Endothelial cell of umbilical vein (primary cell): ENCODE measurements at regions not wholly inside any gene's neighbourhood (a gene's known extent, or its start where the extent isn't known, plus 50 kb on each side); places are given as distances from the start of the nearest gene placed in this dataset.

ENCODE experiments used
- BruUV-seq: library from RNA; stranded (reverse); fragments of 400-500 nt; replicated peaks from 2 replicates; lab custom pipeline; 2021; lab: Mats Ljungman, UMichigan
- CTCF ChIA-PET: fragments of 300-600, 350-600 bp; sonication (Branson Sonifier 250); formaldehyde crosslinking; loops from one replicate; lab custom pipeline; 2021; ENCODE audit warnings: antibody characterized with exemption, inconsistent platforms; lab: Charles Lee
- POLR2A ChIA-PET: fragments of 300-600, 350-600 bp; sonication (Branson Sonifier 250); formaldehyde crosslinking; loops from one replicate; lab custom pipeline; 2021; ENCODE audit warnings: antibody characterized with exemption, inconsistent platforms; lab: Charles Lee
- DNase-seq: peaks from one replicate; pipeline ENCODE4 v3.0.0-alpha.2; 2011; ENCODE audit warnings: low read depth, low spot score
- FAIRE-seq: peaks from 2 replicates; lab custom pipeline; 2011; peaks lifted over from hg19 to GRCh38; lab: Jason Lieb, UNC
- H2AFZ ChIP-seq: 2 replicates; pipeline ENCODE4 v1.6.0; 2012; ENCODE audit warnings: low read depth, low read length, control low read depth, inconsistent platforms
- H3K27ac ChIP-seq: 2 replicates; pipeline ENCODE4 v1.5.1; 2011; ENCODE audit warnings: low read depth, mild to moderate bottlenecking, control low read depth, low read length, moderate library complexity; ENCODE audit not compliant: insufficient read depth
- H3K27me3 ChIP-seq, 2 experiments: 2 replicates each; pipeline versions ENCODE4 v1.6.0 to v1.6.1; 2011; ENCODE audit warnings: low read length in 2 of 2, mixed read lengths in 1 of 2; ENCODE audit not compliant: control insufficient read depth in 2 of 2, insufficient read depth in 2 of 2
- H3K36me3 ChIP-seq, 2 experiments: 2 replicates in 1 of 2; 3 replicates in 1 of 2; pipeline ENCODE4 v1.5.1; 2011; ENCODE audit warnings: low read length in 2 of 2, mild to moderate bottlenecking in 1 of 2, moderate library complexity in 1 of 2; ENCODE audit not compliant: control insufficient read depth in 2 of 2, insufficient read depth in 2 of 2; ENCODE audit errors: extremely low read depth in 1 of 2
- H3K4me1 ChIP-seq: 3 replicates; pipeline ENCODE4 v1.5.1; 2011; ENCODE audit warnings: mild to moderate bottlenecking, low read length; ENCODE audit not compliant: control insufficient read depth, insufficient read depth; ENCODE audit errors: extremely low read depth
- H3K4me2 ChIP-seq: 2 replicates; pipeline ENCODE4 v1.6.1; 2011; ENCODE audit warnings: low read length, control low read depth, mixed read lengths; ENCODE audit not compliant: insufficient read depth
- H3K4me3 ChIP-seq, 3 experiments: fragments of 200-600 bp in 1 of 3; sonication (generic), shearing (Covaris generic) in 1 of 3; replicated peaks in 1 of 3; 2 replicates each; pipeline ENCODE4 v1.5.1; 2011 to 2016; ENCODE audit warnings: control low read depth in 3 of 3, low read length in 3 of 3, mild to moderate bottlenecking in 2 of 3, inconsistent platforms in 1 of 3, low read depth in 1 of 3, moderate library complexity in 1 of 3; ENCODE audit not compliant: insufficient read depth in 1 of 3
- H3K79me2 ChIP-seq: 2 replicates; pipeline ENCODE4 v1.6.0; 2012; ENCODE audit warnings: low read length, inconsistent platforms; ENCODE audit not compliant: control insufficient read depth, insufficient read depth
- H3K9ac ChIP-seq: replicated peaks from 2 replicates; pipeline ENCODE3; 2011; ENCODE audit warnings: low read length, control low read depth; ENCODE audit not compliant: insufficient read depth; ENCODE audit errors: extremely low read depth
- H3K9me1 ChIP-seq: replicated peaks from 3 replicates; pipeline ENCODE4 v1.6.0; 2011; ENCODE audit warnings: mild to moderate bottlenecking, low read length; ENCODE audit not compliant: control insufficient read depth, insufficient read depth; ENCODE audit errors: extremely low read depth
- H3K9me3 ChIP-seq: replicated peaks from 2 replicates; pipeline ENCODE4 v1.5.1; 2012; ENCODE audit warnings: low read length, inconsistent platforms; ENCODE audit not compliant: control insufficient read depth, insufficient read depth
- H4K20me1 ChIP-seq: replicated peaks from 2 replicates; pipeline ENCODE3; 2011; ENCODE audit warnings: mild to moderate bottlenecking, low read length; ENCODE audit not compliant: control insufficient read depth, insufficient read depth; ENCODE audit errors: extremely low read depth
- EZH2 ChIP-seq: IDR thresholded peaks from 2 replicates; pipeline ENCODE4 v1.6.1; 2012; ENCODE audit warnings: borderline replicate concordance, low read depth, mild to moderate bottlenecking, moderate library complexity, low read length, inconsistent platforms; ENCODE audit not compliant: severe bottlenecking
- FOS ChIP-seq: IDR thresholded peaks from 2 replicates; pipeline ENCODE4 v1.6.1; 2011; ENCODE audit warnings: mild to moderate bottlenecking, low read length, moderate library complexity, borderline replicate concordance; ENCODE audit not compliant: insufficient read depth
- GATA2 ChIP-seq: IDR thresholded peaks from 2 replicates; pipeline ENCODE4 v1.7.0; 2011; ENCODE audit warnings: low read depth, mild to moderate bottlenecking, moderate library complexity, mixed read lengths, low read length; ENCODE audit not compliant: insufficient read length, insufficient read depth
- JUN ChIP-seq: IDR thresholded peaks from 2 replicates; pipeline ENCODE4 v1.6.1; 2011; ENCODE audit warnings: borderline replicate concordance, low read depth; ENCODE audit not compliant: insufficient read length, insufficient read depth
- MYC ChIP-seq: IDR thresholded peaks from one replicate; pipeline ENCODE4 v1.6.1; 2011; ENCODE audit warnings: mild to moderate bottlenecking, low read depth, low read length
- POLR2A ChIP-seq: IDR thresholded peaks from 2 replicates; pipeline ENCODE4 v1.6.1; 2012; ENCODE audit warnings: low read depth, mild to moderate bottlenecking, control low read depth, low read length
- POLR2AphosphoS5 ChIP-seq: IDR thresholded peaks from 2 replicates; pipeline ENCODE4 v1.6.1; 2012; ENCODE audit warnings: low read depth, mild to moderate bottlenecking, control low read depth, low read length, moderate library complexity; ENCODE audit not compliant: insufficient read depth
- dilution Hi-C: fragments of 300-500 bp; cut with MboI; formaldehyde crosslinking; loops from one replicate; pipeline ENCODE4 v1.15.0; 2019; ENCODE audit warnings: low sequenced_read_pairs; ENCODE audit not compliant: extremely low pct_ligation_motif_present
- intact Hi-C: fragments of 100-400 bp; cut with micrococcal nuclease; formaldehyde crosslinking; loops from one replicate; pipeline ENCODE4 v1.10.0; 2022
- TF ChIP-seq, protein P1 (sequence below): IDR thresholded peaks from 2 replicates; pipeline ENCODE4 v1.6.1; 2011; ENCODE audit not compliant: insufficient read depth, insufficient read length
- TF ChIP-seq, protein P2 (sequence below), 2 donors: IDR thresholded peaks; 1 replicate in 1 of 2; 2 replicates in 1 of 2; pipeline ENCODE4 v1.5.1; 2011; ENCODE audit warnings: low read length in 2 of 2, mild to moderate bottlenecking in 2 of 2, moderate library complexity in 2 of 2, control low read depth in 1 of 2, inconsistent platforms in 1 of 2, low read depth in 1 of 2; ENCODE audit not compliant: insufficient read depth in 1 of 2; ENCODE audit errors: extremely low read depth in 1 of 2

GRCh38 chr1:199335496-199335895, 692.0 kb upstream of the NR5A2 start:
- H2AFZ ChIP-seq: no peak overlapping the region
- TF ChIP-seq GATA2: no peak
- no peak for TF ChIP-seq EZH2
- no peak for TF ChIP-seq POLR2AphosphoS5
- no peak for TF ChIP-seq FOS
- TF ChIP-seq JUN: no peak
- no peak for TF ChIP-seq MYC
- TF ChIP-seq POLR2A: no peak
- TF ChIP-seq, protein P1, sequence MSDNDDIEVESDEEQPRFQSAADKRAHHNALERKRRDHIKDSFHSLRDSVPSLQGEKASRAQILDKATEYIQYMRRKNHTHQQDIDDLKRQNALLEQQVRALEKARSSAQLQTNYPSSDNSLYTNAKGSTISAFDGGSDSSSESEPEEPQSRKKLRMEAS: no peak
- TF ChIP-seq, protein P2, sequence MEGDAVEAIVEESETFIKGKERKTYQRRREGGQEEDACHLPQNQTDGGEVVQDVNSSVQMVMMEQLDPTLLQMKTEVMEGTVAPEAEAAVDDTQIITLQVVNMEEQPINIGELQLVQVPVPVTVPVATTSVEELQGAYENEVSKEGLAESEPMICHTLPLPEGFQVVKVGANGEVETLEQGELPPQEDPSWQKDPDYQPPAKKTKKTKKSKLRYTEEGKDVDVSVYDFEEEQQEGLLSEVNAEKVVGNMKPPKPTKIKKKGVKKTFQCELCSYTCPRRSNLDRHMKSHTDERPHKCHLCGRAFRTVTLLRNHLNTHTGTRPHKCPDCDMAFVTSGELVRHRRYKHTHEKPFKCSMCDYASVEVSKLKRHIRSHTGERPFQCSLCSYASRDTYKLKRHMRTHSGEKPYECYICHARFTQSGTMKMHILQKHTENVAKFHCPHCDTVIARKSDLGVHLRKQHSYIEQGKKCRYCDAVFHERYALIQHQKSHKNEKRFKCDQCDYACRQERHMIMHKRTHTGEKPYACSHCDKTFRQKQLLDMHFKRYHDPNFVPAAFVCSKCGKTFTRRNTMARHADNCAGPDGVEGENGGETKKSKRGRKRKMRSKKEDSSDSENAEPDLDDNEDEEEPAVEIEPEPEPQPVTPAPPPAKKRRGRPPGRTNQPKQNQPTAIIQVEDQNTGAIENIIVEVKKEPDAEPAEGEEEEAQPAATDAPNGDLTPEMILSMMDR (IDR thresholded peaks at IDR 0.05; ENCODE audit: extremely low read depth in 1 of 2, insufficient read depth in 1 of 2, low read depth in 1 of 2, low read length in 2 of 2): no peak
- CTCF ChIA-PET: no interaction called here
- FAIRE-seq (no peak), DNase-seq (no peak)
- no peaks in the 10 kb centered on the region for H3K79me2 ChIP-seq
- H3K4me2 ChIP-seq: no peak overlapping the region
- dilution Hi-C loops (no loop called here), intact Hi-C loops (no loop called here)
- no peaks in the 10 kb centered on the region for H4K20me1 ChIP-seq
- H3K27me3 ChIP-seq: peaks cover 0 to 2% of the 10 kb centered on the region in 2 experiments
- no peak overlapping the region for H3K4me3 ChIP-seq
- no peaks in the 10 kb centered on the region for H3K4me1 ChIP-seq
- no peaks in the 10 kb centered on the region for H3K9me1 ChIP-seq
- H3K27ac ChIP-seq: no peak overlapping the region
- POLR2A ChIA-PET: no interaction called here
- H3K9ac ChIP-seq: no peak overlapping the region
- H3K36me3 ChIP-seq: no peaks in the 10 kb centered on the region
- BruUV-seq: no TSS peak
- H3K9me3 ChIP-seq: no peaks in the 10 kb centered on the region
